HK-2 (cell line): ENCODE measurements at regions not wholly inside any gene's neighbourhood (a gene's known extent, or its start where the extent isn't known, plus 50 kb on each side); places are given as distances from the start of the nearest gene placed in this dataset.

Experiments
- DNase-seq: peaks from one replicate; pipeline ENCODE4 v3.0.0-alpha.2; 2018; ENCODE audit not compliant: unreplicated experiment

DNA sequence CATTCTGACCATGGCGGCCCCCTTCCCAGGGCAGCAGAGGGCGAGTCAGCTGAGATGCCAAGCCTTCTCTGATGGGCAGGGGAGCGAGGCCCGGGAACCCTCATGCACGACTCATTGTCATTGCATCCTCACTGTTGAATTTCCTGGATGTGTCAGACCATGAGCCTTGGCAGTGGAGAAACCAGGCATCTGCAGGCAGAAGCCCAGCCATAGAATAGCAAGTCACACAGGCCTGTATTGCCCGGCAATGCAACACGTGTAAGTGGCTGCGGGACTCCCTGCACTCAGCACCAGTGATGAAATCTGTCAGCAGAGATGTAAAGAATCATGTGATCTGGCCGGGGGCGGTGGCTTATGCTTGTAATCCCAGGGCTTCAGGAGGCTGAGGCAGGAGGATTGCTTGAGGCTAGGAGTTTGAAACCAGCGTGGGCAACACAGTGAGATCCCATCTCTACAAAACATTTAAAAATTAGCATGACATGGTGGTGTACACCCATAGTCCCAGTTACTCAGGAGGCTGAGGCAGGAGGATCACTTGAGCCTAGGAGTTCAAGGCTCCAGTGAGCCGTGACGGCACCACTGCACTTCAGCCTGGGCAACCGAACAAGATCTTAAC, 199.7 kb downstream of the KATNAL1 start:
- DNase-seq: no peak

DNA sequence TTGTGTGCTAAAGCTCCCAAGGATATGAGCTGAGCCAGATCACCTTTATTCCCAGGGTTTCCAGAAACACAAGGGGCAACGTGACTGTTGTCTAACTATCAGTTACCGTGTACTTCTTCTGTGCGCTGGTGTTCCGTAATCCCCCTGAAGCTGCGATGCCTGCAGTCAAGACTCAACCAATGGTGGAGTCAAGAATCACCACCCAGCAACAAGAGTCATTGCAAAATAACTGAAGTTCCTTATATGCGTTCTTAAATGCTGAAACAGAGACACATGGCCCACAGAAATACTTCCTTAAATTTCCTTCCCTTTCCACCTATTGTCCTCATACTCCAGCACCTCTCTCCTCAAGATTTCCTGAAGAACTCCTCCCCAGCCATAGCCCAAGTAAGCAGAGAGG, 200.2 kb downstream of the KATNAL1 start:
- DNase-seq: no peak

DNA sequence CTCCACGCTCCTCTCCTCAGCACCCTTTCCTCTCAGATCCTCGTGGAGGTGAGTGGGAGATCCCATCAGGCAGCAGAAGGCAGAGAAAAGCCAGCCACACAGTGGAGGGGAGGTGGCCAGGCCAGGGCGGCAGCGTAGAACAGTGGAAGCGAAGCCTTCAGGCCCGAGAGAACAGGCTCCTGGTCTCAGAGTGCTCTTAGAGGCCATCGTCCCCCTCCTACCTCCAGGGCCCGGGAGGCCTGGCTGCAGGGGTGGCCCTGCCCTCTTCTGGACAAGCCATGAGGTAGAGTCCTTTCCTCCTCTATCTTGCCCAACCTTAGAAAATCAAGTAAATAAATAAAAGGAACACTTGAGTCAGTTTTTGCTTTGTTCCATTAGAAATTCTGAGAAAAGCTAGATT, 202.0 kb downstream of the KATNAL1 start:
- no peak for DNase-seq

DNA sequence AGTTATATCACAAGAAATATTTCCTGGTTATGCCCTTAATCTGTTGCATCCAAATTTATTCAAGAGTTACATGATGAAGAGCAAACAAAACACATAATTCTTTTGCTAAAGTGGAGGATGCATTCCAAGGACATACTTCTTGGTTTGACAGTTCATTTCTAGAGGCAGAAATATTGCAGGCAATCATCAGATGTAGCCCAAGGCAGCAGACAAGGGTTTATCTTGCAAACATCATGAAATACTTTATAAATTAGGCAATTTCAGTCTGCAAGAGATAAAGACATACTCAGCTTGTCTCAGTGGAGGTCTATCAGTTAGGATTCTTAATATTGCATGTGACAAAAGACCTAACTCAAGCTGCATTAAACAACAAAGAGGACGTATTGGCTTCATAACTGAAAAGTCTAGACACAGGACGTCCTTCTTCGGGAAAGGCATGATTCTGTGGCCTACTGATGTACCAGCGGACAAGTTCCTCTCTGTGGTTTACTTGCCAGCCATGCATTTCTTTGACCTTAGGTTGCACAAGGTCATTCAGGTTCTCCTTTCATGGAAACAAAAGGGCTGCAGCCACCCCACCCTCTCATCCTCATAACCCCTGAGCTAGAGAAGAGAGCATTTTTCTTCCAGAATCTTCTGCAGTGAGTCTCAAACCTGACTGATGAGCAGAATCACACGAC, 204.1 kb downstream of the KATNAL1 start:
- no peak for DNase-seq

DNA sequence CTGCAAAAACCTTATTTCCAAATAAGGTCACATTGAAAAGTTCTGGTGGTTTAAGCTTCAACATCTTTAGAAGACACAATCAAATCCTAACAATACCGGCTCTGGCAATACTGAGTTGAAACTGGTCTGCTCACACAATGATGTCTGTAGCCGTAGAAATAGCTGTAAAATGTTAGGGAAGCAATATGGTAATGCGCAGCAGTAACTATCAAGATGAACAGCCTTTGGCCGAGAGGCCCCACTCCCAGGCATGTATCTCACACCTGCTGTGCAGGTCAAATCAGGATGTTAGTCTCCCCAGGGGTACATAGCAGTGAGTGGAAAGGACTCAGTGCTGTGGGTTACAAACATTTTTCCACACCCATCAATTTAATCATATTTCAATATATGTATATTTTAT, 207.1 kb downstream of the KATNAL1 start:
- no peak for DNase-seq

DNA sequence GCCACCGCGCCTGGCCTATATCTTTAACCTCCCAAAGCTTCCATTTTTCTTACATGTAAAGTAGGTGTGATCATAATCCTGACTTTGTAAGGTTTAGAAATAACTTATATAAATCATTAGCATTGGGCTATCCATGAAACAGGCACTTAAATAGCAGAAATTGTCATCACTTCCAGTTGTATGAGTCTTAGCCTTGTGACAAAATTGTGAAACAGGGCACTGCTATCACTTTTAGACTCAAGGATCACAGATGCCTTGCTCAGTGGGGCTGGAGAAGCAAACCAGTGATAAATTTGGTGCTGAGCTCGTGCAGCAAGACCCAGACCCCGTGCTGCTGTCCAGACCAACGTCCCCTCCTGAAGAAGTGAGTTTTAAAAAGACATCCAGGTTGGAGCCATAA, 209.7 kb downstream of the KATNAL1 start:
- no peak for DNase-seq

DNA sequence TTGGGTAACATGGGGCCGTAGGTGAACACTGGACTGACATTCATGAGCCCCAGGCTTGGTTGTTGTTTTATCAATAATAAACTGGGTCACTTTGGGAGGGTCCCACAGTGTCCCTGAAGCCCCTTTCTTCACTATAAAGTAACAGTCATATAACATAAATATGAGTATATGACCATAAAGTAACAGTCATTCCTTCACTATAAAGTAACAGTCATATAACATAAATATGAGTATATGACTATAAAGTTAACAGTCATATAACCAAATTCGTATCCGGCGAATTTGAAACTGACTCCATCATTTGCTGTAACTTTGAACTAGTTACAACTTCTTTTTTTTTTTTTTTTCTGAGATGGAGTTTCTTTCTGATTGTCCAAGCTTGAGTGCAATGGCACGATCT, 210.3 kb downstream of the KATNAL1 start:
- no peak for DNase-seq

DNA sequence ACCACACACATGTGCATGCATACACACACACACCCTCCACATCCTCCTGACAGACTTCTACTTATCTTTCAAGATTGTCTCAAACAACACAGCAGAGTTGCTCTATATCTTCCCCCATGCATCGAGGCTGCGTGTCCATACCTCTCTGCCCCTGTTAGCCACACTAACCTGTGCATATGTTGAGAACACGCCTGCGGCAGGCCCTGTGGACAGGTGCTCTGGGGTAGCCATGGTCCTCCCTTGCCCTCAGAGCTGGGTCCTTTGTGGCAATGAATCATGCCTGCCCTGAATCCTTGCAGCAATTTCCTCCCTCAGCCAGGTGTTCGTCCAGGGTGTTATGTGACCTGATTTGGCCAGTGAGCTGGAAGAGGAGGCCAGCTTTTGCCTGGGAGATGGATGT, 213.3 kb downstream of the KATNAL1 start:
- DNase-seq: no peak

DNA sequence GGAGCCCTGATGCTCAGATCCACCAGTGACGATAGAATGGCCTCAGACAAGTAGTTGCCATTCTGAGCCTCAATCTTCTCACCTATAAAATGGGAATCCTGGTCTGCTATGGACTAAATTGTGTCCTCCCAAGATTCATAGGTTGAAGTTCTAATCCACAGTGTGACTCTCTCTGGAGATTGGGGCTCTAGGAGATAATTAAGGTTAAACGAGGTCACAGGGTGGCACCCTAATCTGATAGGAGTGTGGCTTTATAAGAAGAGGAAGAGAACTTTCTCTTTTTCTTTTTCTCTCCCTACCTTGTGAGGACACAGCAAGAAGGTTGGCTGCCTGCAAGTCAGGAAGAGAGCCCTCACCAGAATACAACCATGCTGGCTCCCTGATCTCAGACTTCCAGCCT, 214.1 kb downstream of the KATNAL1 start:
- no peak for DNase-seq

DNA sequence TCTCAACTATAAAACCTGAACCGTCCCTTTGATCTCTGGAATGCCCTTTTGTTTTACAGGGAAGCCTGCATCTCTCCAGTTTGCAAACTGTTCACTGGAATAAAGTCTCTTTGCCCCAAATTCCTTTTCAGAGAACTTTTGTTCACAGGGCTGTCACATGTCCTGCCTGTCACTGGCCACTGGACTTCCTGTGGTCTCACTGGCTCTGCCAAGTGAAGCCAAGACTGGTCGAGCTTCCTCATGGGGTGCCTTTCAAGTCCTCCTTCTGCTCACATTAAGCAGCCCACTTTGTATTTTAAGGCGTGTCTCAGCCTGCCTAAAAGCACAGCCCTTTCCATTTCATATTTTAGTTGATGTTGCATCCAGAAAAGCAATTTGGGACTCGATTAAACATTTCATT, 215.7 kb downstream of the KATNAL1 start:
- no peak for DNase-seq

DNA sequence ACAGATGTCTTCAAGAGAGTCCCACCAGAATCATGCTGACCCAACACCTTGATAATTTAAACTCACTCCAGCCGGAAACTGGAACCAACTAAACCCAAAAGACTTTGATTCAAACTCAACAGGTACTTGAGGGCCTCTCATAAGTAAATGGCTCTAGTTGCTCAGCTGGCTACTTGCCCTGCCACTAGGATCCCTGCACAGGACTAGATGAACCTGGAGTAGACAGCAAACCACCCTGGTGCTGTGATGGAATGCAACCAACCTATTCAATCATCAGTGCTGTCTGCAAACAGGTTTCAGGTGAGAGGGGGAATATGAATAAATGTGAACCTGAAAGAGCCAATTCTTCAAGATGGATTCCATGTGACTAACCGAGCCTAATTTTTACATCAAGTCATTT, 216.3 kb downstream of the KATNAL1 start:
- DNase-seq: no peak

DNA sequence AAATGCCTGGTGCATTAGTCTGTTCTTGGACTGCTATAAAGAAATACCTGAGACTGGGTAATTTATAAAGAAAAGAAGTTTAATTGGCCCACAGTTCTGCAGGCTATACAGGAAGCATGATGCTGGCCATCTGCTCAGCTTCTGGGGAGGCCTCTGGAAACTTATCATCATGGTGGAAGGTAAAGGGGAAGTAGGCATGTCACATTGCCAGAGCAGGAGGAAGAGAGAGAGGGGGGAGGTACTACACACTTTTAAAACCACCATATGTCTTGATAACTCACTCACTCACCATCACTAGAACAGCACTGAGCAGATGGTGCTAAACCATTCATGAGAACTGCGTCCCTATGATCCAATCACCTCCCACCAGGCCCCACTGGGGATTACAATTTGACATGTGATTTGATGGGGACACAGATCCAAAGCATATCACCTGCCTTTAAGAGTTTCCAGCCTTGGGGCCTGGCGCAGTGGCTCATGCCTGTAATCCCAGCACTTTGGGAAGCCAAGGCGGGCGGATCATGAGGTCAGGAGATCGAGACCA, 219.0 kb downstream of the KATNAL1 start:
- DNase-seq: no peak

DNA sequence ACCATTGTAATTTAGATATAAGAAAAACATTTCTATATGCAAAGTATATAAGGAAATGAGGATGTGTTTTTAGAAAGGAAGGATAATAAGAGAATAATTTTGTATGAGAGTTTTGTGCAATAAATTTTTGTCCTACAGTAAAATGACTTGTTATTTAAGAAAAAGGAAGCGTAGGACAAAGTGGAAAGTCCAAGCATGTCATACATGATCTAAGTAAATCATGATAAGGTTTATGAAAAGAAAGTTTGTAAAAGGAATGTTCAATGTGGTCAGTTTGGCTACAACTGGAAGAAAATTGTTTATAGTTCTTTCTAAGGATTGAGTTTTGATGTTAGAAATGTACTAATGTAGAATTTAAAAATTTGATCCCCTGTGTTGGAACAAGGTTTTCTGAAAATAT, 222.3 kb downstream of the KATNAL1 start:
- no peak for DNase-seq

DNA sequence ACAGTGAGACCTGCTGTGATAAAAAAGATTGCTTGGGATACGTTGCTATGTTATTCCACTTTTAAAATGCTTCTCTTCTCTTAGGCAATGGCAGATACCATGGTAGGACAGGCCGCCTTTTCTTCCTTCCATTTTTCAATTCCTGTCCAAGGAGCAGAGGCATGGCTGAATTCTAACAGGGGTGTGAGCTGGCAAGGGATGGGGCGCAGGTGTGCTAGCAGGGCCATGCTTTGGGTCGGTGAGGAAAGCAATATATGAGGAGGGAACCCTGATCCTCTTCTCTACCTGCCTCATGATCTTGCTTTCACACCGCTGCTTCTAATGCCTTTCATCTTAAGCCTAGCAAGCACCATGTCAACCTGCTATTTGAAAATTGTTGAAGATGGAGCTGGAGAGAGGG, 225.0 kb downstream of the KATNAL1 start:
- DNase-seq: no peak

DNA sequence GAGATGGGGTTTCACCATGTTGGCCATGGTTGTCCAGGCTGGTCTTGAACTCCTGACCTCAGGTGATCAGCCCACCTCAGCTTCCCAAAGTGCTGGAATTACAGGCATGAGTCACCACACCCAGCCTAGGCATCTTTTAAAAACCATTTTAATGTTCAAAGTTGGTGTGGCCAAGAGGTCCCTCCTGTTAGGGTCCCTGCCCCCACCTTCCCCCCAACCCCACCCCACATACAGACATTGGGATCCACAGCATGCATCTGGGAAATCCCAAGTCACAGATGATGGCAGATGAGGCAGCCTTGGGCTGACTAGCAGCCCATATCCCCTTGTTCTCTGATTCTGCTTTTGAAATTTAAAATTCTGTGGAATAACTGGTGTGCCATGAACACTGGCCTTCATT, 226.0 kb downstream of the KATNAL1 start:
- DNase-seq: no peak

DNA sequence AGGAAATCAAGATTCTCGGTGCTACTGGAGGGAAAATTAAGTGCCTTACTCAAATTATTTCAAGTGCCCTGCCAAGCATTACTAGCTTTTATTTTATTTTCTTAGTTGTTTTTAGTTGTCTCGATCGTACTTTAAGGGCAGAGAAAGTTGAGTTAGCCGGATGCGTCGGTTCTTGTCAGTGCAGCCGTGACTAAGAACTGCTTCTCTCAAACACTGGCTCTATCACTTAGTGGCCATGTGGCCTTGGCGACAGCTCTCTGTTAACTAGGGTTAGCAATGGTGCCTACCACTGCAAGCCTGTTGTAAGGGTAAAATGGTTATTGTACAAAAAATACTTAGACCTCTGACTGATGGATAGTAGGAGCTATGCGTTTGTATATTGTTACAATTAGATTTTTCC, 227.8 kb downstream of the KATNAL1 start:
- DNase-seq: no peak

DNA sequence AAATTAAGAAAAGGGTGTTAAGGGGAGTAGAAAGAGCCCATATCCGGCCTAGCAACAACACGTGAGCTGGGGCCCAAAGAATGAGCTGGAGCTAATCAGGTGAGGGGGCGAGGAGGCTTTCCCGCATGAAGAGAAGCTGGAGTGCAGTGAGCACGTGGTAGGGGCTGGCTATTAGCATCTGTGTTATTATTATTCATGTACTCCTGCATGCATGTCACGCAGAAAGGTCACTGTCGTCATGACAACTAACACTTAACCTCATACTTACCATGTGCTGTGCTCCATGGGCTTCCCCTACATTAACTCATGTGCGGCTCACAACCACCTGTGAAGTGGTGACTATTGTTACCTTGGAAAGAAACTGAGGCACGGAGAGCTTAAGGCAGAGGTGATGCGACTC, 227.6 kb upstream of the UBL3 start:
- no peak for DNase-seq

DNA sequence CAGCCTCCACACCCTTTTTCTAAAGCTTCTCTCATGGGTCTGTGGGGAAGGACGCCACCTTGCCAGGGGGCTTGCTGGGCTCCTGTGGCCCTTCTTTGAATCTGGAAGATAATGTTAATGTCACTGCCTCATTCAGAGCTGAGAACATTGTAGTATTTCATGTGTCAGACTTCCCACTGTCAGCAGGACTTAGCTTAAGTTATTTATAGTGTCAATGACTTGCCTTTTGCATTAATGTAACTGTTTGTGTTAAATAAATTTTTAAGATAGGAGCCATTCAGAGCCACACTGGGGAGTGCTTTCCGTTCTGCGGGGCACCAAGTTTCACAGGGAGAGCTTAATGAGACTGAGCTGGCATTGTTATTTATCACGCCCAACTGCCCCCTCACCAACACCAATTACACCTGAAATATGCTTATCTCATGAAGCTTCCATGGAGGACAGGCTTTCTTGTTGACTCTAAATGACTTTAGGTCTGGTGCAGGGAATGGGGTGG, 226.9 kb upstream of the UBL3 start:
- DNase-seq: no peak

DNA sequence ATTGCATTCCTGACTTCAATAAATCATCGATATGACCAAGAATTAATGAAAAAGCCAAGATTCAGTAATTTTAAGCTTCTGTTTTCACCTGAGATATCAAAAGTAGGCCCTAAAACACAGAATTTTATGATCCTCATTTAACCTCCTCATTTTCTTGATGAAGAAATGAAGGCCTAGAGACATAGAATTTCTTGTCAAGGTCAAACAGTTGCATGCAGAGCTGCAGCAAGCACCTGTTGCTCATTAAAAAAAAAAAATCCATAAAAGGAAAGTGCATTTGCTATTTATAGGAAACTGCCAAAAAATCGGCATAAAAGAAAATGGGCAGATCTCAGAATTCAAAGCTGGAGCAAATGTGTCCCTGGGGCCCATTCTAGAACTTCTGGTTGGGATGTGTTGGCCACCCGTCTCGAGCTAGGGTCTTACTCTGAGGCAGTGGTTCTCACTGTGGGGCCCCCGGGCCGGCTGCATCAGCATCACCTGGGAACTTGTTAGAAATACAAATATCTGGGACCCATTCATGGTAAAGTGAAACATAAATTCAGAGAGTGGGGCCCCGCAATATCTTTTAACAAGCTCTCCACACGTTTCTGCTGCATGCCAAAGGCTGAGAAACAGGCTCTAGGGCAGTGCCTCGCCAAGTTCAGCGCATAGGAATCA, 224.7 kb upstream of the UBL3 start:
- no peak for DNase-seq

DNA sequence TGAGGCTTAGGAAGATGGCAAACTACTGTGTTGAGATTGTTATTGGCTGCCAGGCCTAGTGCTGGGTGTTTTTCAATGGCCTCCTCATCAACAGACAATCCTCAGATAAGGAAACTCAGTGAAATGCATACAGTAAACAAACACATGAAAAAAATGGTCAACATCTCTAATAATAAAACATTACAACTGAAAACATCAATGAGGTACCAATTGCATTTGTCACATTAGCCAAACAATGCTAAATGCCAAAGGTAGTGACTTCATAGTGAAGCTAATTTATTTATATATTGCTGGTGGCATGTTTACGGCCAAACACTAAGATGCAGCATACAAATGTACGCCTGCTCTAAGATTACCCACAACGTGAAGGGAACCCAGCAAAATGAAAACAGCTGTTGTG, 224.0 kb upstream of the UBL3 start:
- no peak for DNase-seq

DNA sequence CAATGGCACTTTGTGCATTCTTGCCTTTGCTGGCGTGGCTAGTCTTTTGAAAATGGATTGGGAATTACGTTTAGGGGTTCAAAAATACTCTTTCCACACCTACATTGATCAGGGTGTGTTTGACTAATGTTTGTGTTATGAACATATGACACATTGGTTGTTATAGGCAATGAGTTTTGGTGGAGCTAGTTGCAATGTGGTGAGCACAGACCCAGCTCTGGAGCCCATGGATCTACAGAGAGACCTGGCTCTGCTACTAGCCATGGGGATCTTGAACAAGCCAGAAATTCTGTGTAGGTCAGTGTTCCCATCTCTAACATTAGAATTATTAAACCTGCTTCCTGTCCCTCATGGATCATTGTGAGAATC, 222.4 kb upstream of the UBL3 start:
- DNase-seq: no peak

DNA sequence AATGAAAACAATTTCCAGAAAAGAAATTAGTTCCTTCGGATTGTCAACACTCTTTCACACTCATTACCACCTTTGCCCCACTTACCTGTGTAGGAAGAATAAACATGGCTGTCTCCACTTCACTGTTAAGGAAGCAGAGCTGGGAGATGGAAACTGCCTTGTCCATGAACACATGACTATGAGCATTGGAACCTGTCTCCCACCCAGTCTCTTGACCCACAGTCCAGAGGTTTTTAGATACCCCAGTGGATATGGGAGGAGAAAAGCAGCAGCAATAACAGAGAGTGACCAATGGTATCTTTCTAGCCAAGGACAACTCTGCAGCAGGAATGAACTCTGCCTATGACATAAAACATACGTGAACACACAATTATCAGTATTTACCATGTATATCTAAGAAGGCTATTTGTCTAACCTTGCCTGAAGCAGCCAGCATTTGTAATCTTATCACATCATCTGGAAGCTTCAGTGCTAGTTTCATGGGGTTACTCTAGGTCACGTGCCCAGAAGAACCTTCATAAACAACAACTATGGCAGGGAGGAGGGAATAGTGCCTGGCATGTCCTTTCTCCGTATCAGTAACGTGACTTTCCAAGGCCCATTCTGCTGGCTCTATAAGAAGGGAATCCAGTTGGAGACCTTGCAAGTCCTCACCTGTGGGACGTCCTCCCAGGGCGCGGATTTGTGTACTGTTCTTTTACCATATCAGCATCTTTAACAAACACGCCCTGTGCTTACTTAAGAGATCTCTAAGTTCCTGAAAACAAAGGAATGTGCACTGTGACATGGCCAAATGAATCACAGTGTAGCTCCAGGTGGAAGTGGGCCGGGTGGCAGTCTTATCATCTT, 221.8 kb upstream of the UBL3 start:
- DNase-seq: no peak
